ENCODE measurements at regions not wholly inside any gene's neighbourhood (a gene's known extent, or its start where the extent isn't known, plus 50 kb on each side); places are given as distances from the start of the nearest gene placed in this dataset.

DNA sequence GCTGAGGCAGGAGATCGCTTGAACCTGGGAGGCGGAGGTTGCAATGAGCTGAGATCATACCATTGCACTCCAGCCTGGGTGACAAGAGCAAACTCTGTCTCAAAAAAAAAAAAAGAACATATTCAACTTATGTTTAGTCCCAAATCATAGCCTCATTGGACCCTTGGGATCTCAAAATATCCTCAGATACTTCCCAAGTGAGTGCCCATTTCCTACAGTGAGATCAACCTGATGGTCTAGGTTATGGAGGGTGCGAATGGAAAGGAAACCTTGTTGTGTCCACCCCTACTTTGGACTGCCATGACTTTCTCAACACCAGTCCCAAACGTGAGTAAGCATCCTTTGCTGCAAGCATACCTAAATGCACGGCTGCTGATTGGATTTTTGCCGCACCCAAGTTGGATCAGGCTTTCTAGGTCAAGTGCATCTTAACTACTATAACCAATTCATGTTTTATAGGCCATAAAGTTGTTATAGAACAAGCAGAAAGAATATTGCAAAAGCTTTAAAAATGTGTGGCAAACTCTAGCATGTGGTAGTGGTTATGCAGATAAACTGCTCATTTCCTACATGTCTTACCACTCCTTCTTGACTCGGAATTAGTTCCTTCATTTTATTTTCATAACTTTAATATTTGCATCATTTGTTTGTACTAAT lies 131.2 kb downstream of the PLEKHG1 start:
- Histone ChIP-seq H3K9me3 (ENCODE audit: insufficient read depth, low read depth, low read length) (no peaks in the 10 kb centered on the region), H3K36me3 (ENCODE audit: insufficient read depth, low read depth, low read length) (no peaks in the 10 kb centered on the region), H3K4me1 (ENCODE audit: insufficient read depth, low read length) (no peaks in the 10 kb centered on the region), H3K4me3 (ENCODE audit: low read length) (no peak overlapping the region), H3K27me3 (ENCODE audit: insufficient read depth, low read length) (no peaks in the 10 kb centered on the region), H3K9ac (ENCODE audit: low read depth, low read length) (no peak overlapping the region), H3K27ac (ENCODE audit: low read length) (no peak overlapping the region)

DNA sequence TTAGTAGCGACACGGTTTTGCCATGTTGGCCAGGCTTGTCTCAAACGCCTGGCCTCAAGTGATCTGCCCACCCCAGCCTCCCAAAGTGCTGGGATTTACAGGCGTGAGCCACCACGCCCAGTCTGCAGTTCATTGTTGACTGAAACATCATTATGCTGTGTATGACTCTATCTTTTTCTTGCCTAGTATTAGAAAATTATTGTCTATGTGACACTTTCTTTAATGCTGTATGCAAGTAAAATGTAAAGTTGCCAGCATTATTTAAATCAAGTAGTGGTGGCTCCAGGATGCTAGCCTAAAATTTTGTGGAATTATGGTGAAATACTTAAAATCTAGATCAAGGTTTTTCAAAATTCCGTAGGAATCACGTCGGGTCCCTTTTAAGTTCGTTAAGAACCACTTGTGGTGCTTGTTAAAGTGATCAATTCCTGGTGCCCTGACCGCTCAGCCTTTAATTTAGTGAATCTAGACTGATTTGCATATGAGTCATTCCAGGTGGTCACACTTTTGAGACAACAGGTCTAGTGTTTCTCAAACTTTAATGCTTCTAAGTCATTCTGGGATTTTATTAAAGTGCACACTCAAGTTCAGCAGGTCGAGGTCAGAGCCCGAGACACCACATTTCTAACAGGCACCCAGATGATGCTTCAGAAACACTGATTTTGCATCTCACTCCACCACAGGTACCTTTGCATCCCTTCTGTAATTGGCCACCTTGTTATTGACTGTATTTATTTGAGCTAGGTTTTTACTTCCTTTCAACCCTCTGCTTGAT lies 132.6 kb upstream of the MTHFD1L start:
- H3K4me1 ChIP-seq (ENCODE audit: insufficient read depth, low read length), result no peaks in the 10 kb centered on the region

DNA sequence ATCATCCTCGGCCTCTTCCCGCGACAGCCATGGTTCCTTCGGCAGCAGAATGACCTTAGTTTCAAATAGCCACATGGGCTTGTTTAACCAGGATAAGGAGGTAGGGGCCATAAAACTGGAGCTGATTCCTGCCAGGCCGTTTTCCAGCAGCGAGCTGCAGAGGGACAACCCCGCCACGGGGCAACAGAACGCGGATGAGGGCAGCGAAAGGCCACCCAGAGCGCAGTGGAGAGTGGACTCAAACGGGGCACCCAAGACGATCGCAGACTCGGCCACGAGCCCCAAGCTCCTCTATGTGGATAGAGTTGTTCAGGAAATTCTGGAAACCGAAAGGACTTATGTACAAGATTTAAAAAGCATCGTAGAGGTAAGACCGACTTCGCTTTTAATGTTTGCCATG lies 131.8 kb upstream of the MTHFD1L start:
- Histone ChIP-seq H3K9me3 (ENCODE audit: insufficient read depth, low read depth, low read length) (no peaks in the 10 kb centered on the region), H3K36me3 (ENCODE audit: insufficient read depth, low read depth, low read length) (no peaks in the 10 kb centered on the region), H3K27ac (ENCODE audit: low read length) (no peak overlapping the region), H3K4me1 (ENCODE audit: insufficient read depth, low read length) (no peaks in the 10 kb centered on the region), H3K4me3 (ENCODE audit: low read length) (no peak overlapping the region), H3K27me3 (ENCODE audit: insufficient read depth, low read length) (no peaks in the 10 kb centered on the region), H3K9ac (ENCODE audit: low read depth, low read length) (no peak overlapping the region)

More for the DNA sequence above, 132.6 kb upstream of the MTHFD1L start:
- no peak overlapping the region for H3K4me3 ChIP-seq (ENCODE audit: low read length)
- H3K9ac ChIP-seq (ENCODE audit: low read depth, low read length), result no peak overlapping the region
- H3K36me3 ChIP-seq (ENCODE audit: insufficient read depth, low read depth, low read length), result no peaks in the 10 kb centered on the region
- no peaks in the 10 kb centered on the region for H3K27me3 ChIP-seq (ENCODE audit: insufficient read depth, low read length)
- no peaks in the 10 kb centered on the region for H3K9me3 ChIP-seq (ENCODE audit: insufficient read depth, low read depth, low read length)
- no peak overlapping the region for H3K27ac ChIP-seq (ENCODE audit: low read length)

DNA sequence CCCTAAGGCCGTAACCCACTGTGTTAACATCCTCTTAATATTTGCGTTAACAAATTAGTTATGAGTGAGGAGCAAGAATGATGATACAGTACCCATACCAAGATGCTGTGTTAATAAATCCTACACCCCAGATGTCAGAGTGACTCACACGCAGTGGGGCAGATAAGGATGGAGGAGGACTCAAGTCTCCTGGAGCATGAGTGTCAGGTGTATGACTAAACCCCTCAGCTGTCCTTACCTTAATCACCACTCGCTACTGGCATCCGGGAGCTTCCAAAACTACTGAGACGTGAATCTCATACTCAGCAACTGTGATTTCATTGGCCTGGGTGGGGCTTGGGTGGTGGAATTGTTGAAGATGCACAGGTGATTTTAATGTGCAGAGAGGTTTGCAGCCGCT lies 131.3 kb upstream of the MTHFD1L start:
- H3K27ac ChIP-seq (ENCODE audit: low read length), result no peak overlapping the region
- H3K4me1 ChIP-seq (ENCODE audit: insufficient read depth, low read length), result no peaks in the 10 kb centered on the region
- H3K36me3 ChIP-seq (ENCODE audit: insufficient read depth, low read depth, low read length), result no peaks in the 10 kb centered on the region
- H3K4me3 ChIP-seq (ENCODE audit: low read length), result no peak overlapping the region
- H3K9ac ChIP-seq (ENCODE audit: low read depth, low read length), result no peak overlapping the region
- H3K27me3 ChIP-seq (ENCODE audit: insufficient read depth, low read length), result no peaks in the 10 kb centered on the region
- no peaks in the 10 kb centered on the region for H3K9me3 ChIP-seq (ENCODE audit: insufficient read depth, low read depth, low read length)

DNA sequence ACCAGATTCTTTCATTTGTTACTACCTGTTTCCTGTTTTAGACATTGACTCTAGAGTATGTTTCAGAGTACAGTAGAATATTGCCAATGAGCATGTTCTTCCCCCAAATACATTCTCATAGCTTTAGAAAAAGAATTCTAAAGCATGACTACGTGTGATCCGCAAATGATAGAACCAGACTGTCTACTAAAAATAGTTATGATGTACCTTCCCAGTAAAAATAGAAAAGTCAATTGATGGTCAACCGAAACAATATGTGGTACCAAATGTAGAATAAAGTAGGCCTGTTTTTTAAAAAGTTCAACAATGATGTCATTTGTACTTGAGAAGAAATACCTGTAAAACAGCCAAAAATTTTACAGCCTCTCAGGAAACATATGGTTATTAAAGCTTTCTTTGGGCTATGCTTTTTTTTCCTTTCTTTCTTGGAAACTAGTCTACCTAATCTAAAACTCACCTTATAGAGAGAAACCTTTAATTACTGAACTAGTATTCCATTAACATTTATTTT lies 130.1 kb upstream of the MTHFD1L start:
- H3K9me3 ChIP-seq (ENCODE audit: insufficient read depth, low read depth, low read length), result no peaks in the 10 kb centered on the region
- H3K4me1 ChIP-seq (ENCODE audit: insufficient read depth, low read length), result no peaks in the 10 kb centered on the region
- no peak overlapping the region for H3K4me3 ChIP-seq (ENCODE audit: low read length)
- no peak overlapping the region for H3K9ac ChIP-seq (ENCODE audit: low read depth, low read length)
- H3K27ac ChIP-seq (ENCODE audit: low read length), result no peak overlapping the region
- no peaks in the 10 kb centered on the region for H3K27me3 ChIP-seq (ENCODE audit: insufficient read depth, low read length)
- H3K36me3 ChIP-seq (ENCODE audit: insufficient read depth, low read depth, low read length), result no peaks in the 10 kb centered on the region

DNA sequence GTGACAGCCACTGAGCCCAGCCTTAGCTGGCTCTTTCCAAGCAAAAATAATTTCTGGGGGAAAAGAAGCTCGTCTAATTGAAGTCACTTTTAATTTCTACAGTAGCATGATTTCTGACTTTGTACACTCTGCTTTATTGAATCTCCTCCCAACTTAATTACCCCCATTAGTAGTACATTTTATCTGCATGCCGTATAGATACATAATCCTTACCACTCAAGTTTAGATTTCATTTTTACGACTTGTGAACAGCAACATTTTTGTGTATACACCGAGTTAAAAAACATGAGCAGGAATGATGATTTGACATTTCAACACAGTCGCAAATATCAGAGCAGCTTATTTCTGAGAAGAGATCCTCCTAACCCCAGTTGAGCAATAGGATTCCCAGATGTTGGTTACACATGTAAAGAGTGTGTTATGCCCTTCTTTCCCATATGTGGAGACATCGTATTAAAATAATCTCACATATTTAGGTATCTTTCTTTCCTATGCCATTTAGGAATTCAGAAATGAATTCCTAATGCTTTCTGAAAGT lies 127.3 kb upstream of the MTHFD1L start:
- H3K4me1 ChIP-seq (ENCODE audit: insufficient read depth, low read length), result no peaks in the 10 kb centered on the region
- H3K27ac ChIP-seq (ENCODE audit: low read length), result no peak overlapping the region
- no peak overlapping the region for H3K4me3 ChIP-seq (ENCODE audit: low read length)
- H3K27me3 ChIP-seq (ENCODE audit: insufficient read depth, low read length), result no peaks in the 10 kb centered on the region
- no peak overlapping the region for H3K9ac ChIP-seq (ENCODE audit: low read depth, low read length)
- H3K36me3 ChIP-seq (ENCODE audit: insufficient read depth, low read depth, low read length), result no peaks in the 10 kb centered on the region
- H3K9me3 ChIP-seq (ENCODE audit: insufficient read depth, low read depth, low read length), result no peaks in the 10 kb centered on the region

DNA sequence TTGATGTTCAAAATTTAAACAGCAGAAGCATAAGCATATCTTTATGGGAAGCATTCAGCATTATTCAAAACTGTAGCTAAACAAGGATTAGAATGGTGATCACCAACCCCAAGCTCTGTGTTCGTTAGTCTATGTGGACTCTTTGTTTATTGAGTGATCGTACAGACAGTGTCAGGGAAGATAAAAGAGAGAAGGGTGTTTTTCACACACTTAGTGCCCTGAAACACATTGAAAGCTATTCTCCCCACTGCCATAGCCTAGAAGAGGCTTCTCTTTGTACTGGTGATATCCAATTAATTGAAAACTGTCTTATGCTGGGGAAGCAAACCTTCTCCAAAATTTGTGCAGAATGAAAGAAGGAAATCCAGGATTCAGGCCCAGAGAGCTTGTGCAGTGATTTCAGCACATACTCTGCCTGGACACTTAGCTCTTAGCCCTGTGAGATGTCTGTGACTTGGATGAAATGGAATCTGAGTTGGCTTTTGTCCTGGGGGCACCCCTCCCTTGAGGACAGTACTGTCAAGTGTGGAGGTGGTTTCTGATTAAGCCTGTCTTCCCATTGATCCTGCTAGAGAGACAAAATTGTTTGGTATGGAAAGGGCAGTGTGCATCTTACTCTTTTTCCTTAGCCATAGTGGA lies 125.7 kb upstream of the MTHFD1L start:
- Histone ChIP-seq H3K9ac (ENCODE audit: low read depth, low read length) (no peak overlapping the region), H3K9me3 (ENCODE audit: insufficient read depth, low read depth, low read length) (no peaks in the 10 kb centered on the region), H3K4me3 (ENCODE audit: low read length) (no peak overlapping the region), H3K4me1 (ENCODE audit: insufficient read depth, low read length) (no peaks in the 10 kb centered on the region), H3K27ac (ENCODE audit: low read length) (no peak overlapping the region), H3K27me3 (ENCODE audit: insufficient read depth, low read length) (no peaks in the 10 kb centered on the region), H3K36me3 (ENCODE audit: insufficient read depth, low read depth, low read length) (no peaks in the 10 kb centered on the region)

DNA sequence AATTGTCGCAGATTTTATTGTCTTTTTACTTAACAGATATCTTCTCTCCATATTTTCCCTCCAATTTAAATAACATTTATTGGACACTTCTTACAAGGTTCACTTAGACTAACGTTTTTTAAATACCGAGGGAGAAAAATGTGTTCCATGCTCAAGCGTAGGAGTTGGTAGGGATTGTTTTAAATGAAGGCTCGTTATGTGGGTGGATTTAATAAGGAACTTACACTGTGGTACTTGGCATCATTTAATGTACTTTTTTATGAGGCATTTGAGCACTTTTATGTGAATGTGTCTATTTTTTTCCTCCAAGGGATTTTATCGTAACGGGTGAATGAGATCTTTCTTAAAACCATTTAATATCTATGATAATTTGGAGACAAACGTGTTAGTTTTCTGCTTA lies 125.0 kb upstream of the MTHFD1L start:
- Histone ChIP-seq H3K4me3 (ENCODE audit: low read length) (no peak overlapping the region), H3K4me1 (ENCODE audit: insufficient read depth, low read length) (no peaks in the 10 kb centered on the region), H3K27ac (ENCODE audit: low read length) (no peak overlapping the region), H3K27me3 (ENCODE audit: insufficient read depth, low read length) (no peaks in the 10 kb centered on the region), H3K9me3 (ENCODE audit: insufficient read depth, low read depth, low read length) (no peaks in the 10 kb centered on the region), H3K9ac (ENCODE audit: low read depth, low read length) (no peak overlapping the region), H3K36me3 (ENCODE audit: insufficient read depth, low read depth, low read length) (no peaks in the 10 kb centered on the region)

DNA sequence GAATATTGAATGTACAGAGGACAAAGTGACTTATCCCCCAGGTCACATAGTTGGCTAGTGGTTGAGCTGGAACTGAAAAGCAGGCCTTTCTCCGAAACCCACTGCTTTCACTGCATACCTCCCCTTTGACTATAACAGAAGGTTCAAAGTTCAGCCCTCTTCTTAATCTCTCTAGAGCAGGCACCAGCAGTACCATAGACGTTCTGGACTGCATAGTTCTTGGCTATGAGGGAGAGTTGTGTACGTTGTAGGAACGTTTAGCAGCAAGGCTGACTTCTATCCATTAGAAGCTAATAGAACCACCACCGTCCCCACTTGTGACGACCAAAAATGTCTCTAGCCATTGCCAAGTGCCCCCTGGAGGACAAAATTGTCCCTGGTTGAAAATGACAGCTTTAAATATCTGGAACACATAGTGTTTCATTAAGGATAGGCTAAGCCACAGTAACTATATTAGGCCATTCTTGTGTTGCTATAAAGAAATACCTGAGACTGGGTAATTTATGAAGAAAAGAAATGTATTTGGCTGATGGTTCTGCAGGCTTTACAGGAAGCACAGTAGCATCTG lies 123.8 kb upstream of the MTHFD1L start:
- no peaks in the 10 kb centered on the region for H3K27me3 ChIP-seq (ENCODE audit: insufficient read depth, low read length)
- no peaks in the 10 kb centered on the region for H3K36me3 ChIP-seq (ENCODE audit: insufficient read depth, low read depth, low read length)
- H3K9me3 ChIP-seq (ENCODE audit: insufficient read depth, low read depth, low read length), result no peaks in the 10 kb centered on the region
- H3K4me3 ChIP-seq (ENCODE audit: low read length), result no peak overlapping the region
- no peak overlapping the region for H3K9ac ChIP-seq (ENCODE audit: low read depth, low read length)
- no peaks in the 10 kb centered on the region for H3K4me1 ChIP-seq (ENCODE audit: insufficient read depth, low read length)
- no peak overlapping the region for H3K27ac ChIP-seq (ENCODE audit: low read length)

DNA sequence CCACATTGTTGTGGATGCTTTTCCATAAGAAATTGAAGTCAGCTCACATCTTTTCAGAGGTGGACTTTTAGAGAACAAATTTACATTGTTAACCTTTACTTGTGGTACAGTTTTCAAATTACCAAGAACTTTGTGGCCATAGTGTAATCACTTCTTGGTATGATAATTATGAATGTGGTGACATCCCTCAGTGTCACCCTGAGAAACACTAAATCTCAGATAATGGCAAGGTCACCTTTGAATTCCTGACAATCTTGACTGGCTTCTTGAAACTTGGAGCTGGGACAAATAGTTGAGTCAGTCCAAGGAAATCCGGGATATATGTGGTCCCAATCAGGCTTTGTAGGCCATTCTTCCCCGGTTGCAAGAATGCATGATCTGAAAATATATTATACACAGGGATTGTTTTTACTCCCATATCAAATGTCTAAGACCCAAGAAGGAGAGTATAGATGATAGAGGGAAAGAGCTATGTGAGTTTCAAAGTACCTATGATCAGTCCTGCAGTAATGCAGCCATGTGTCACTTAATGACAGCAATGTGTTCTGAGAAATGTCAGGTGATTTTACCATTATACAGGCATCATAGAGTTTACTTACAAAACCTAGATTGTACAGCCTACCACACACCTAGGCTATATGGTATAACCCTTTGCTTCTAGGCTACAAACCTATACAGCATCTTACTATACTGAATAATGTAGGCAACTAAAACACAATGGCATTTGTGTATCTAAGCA lies 120.8 kb upstream of the MTHFD1L start:
- Histone ChIP-seq H3K9ac (ENCODE audit: low read depth, low read length) (no peak overlapping the region), H3K36me3 (ENCODE audit: insufficient read depth, low read depth, low read length) (no peaks in the 10 kb centered on the region), H3K27ac (ENCODE audit: low read length) (no peak overlapping the region), H3K4me1 (ENCODE audit: insufficient read depth, low read length) (no peaks in the 10 kb centered on the region), H3K9me3 (ENCODE audit: insufficient read depth, low read depth, low read length) (no peaks in the 10 kb centered on the region), H3K4me3 (ENCODE audit: low read length) (no peak overlapping the region), H3K27me3 (ENCODE audit: insufficient read depth, low read length) (no peaks in the 10 kb centered on the region)

DNA sequence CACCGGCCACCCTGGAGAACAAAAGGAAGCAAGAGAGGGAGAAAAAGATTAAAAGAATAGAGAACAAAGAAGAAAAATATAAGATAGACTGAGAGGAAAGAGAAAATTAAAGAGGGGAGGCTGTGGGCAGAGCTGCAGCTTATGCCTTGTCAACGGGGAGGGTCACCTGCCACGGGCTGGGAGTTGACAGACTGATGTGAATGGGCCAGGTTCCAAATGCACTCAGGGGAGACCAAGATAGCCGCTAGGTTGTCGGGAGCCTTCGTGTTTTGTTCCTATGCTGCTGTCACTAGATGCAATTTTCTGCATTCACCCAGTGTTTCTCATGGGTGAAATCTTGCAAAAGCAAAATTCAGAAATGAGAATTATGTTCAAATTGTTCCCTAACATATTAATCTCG lies 119.6 kb upstream of the MTHFD1L start:
- H3K4me3 ChIP-seq (ENCODE audit: low read length), result no peak overlapping the region
- H3K9me3 ChIP-seq (ENCODE audit: insufficient read depth, low read depth, low read length), result no peaks in the 10 kb centered on the region
- no peaks in the 10 kb centered on the region for H3K4me1 ChIP-seq (ENCODE audit: insufficient read depth, low read length)
- H3K27ac ChIP-seq (ENCODE audit: low read length), result no peak overlapping the region
- H3K27me3 ChIP-seq (ENCODE audit: insufficient read depth, low read length), result no peaks in the 10 kb centered on the region
- no peaks in the 10 kb centered on the region for H3K36me3 ChIP-seq (ENCODE audit: insufficient read depth, low read depth, low read length)
- H3K9ac ChIP-seq (ENCODE audit: low read depth, low read length), result no peak overlapping the region

Data from iPS-20b (cell line).